ENCODE measurements at regions not wholly inside any gene's neighbourhood (a gene's known extent, or its start where the extent isn't known, plus 50 kb on each side); places are given as distances from the start of the nearest gene placed in this dataset.

GRCh38 chr20:17835240-17835933 lies 133.2 kb downstream of the SNX5 start:
- Histone ChIP-seq H4K5ac (ENCODE audit: low read depth, low read length) (peak overlapping the region; percentile 76), H2BK120ac (ENCODE audit: low read depth, low read length) (peak overlapping the region; percentile 96), H3K9me3 (ENCODE audit: control insufficient read depth, insufficient read depth, low read length) (no peaks in the 10 kb centered on the region; the same call in 1 of the 2 replicates), H2AK5ac (ENCODE audit: low read depth, low read length) (peak overlapping the region; percentile 98), H3K9me1 (ENCODE audit: insufficient read depth, low read length) (peaks cover 29% of the 10 kb centered on the region), H3K9ac (ENCODE audit: low read depth, low read length) (0 out of 2 replicates have a peak overlapping the region, but pooled peaks have one; percentile 1), H2AFZ (replicated peaks; ENCODE audit: low read length, poor library complexity) (peak overlapping the region; percentile 73), H4K20me1 (ENCODE audit: insufficient read depth, low read length) (no peaks in the 10 kb centered on the region), H3K79me1 (ENCODE audit: low read depth in 1 of 2, low read length in 2 of 2) (peaks cover 0 to 12% of the 10 kb centered on the region in 2 experiments; a peak in 1 of 4 replicates), H3K4me1 (ENCODE audit: control insufficient read depth, insufficient read depth, low read length) (peaks cover 25% of the 10 kb centered on the region), H3K56ac (ENCODE audit: extremely low read depth, insufficient read depth, low read length) (peak overlapping the region; percentile 44; the same call in 1 of the 2 replicates), H4K91ac (ENCODE audit: insufficient read depth, low read depth, low read length) (peak overlapping the region; percentile 97), H2BK20ac (ENCODE audit: low read depth, low read length) (peak overlapping the region; percentile 93), H3K23ac (ENCODE audit: low read depth, low read length) (peak overlapping the region; percentile 87; the same call in 1 of the 2 replicates), H3K36me3 (ENCODE audit: control insufficient read depth, insufficient read depth, low read length) (no peaks in the 10 kb centered on the region), H3K27me3 (ENCODE audit: control insufficient read depth, insufficient read depth, low read length) (no peaks in the 10 kb centered on the region), H3K4me3 (ENCODE audit: insufficient read depth, low read depth, low read length) (no peak overlapping the region), H3K27ac (ENCODE audit: insufficient read depth, low read length) (peak overlapping the region; percentile 88), H2BK5ac (ENCODE audit: low read depth, low read length, poor library complexity, severe bottlenecking) (peak overlapping the region; percentile 74), H3K18ac (ENCODE audit: low read depth, low read length) (peak overlapping the region; percentile 74), H3K4ac (ENCODE audit: low read depth, low read length) (peak overlapping the region; percentile 95), H3K4me2 (ENCODE audit: low read depth, low read length) (no peak overlapping the region), H4K8ac (ENCODE audit: low read depth in 2 of 2, low read length in 2 of 2) (peak overlapping the region; percentile 86 to 93), H2BK15ac (ENCODE audit: low read depth, low read length) (peak overlapping the region; percentile 89), H2AK9ac (replicated peaks; ENCODE audit: low read depth, low read length, poor library complexity) (peak overlapping the region; percentile 75), H3K14ac (replicated peaks; ENCODE audit: low read depth, low read length) (peak overlapping the region; percentile 91)
- DNase-seq: peak; percentile 86
- BruUV-seq (replicated peaks): no TSS peak
- dilution Hi-C loops (cut with HindIII; ENCODE audit: low sequenced_read_pairs, unreplicated experiment) (no loop called here), intact Hi-C loops (cut with micrococcal nuclease) (no loop called here), in situ Hi-C loops (cut with MboI; ENCODE audit: low sequenced_read_pairs) (no loop called here)
- CTCF ChIA-PET: interaction anchor here (0.6 kb wide), 1 partner anchor 30 kb away, joined by 5 read pairs; no protein-coding TSS in a partner anchor
- ATAC-seq (ENCODE audit: low read depth): peak; percentile 69
- TF ChIP-seq RAD21 (IDR thresholded peaks at IDR 0.05; ENCODE audit: low read length): no peak
- TF ChIP-seq, protein P1, sequence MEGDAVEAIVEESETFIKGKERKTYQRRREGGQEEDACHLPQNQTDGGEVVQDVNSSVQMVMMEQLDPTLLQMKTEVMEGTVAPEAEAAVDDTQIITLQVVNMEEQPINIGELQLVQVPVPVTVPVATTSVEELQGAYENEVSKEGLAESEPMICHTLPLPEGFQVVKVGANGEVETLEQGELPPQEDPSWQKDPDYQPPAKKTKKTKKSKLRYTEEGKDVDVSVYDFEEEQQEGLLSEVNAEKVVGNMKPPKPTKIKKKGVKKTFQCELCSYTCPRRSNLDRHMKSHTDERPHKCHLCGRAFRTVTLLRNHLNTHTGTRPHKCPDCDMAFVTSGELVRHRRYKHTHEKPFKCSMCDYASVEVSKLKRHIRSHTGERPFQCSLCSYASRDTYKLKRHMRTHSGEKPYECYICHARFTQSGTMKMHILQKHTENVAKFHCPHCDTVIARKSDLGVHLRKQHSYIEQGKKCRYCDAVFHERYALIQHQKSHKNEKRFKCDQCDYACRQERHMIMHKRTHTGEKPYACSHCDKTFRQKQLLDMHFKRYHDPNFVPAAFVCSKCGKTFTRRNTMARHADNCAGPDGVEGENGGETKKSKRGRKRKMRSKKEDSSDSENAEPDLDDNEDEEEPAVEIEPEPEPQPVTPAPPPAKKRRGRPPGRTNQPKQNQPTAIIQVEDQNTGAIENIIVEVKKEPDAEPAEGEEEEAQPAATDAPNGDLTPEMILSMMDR (conservative IDR thresholded peaks at IDR 0.05; ENCODE audit: low read depth, low read length): no peak
- peak; percentile 82 for TF ChIP-seq FOS (IDR thresholded peaks at IDR 0.05; ENCODE audit: low read depth, low read length)
- peak; percentile 71 for TF ChIP-seq NFE2L2 (IDR thresholded peaks at IDR 0.05; ENCODE audit: low read depth, low read length)
- TF ChIP-seq BHLHE40 (IDR thresholded peaks at IDR 0.05; ENCODE audit: low read depth, low read length): peak; percentile 45
- TF ChIP-seq RFX5 (IDR thresholded peaks at IDR 0.05; ENCODE audit: low read depth, low read length): no peak
- TF ChIP-seq MAZ (IDR thresholded peaks at IDR 0.05; ENCODE audit: borderline replicate concordance, low read depth, low read length): 0 out of 2 replicates have a peak, but pooled peaks have one; percentile 12
- no peak for TF ChIP-seq CHD1 (IDR thresholded peaks at IDR 0.05; ENCODE audit: low read depth, low read length)
- TF ChIP-seq CEBPB (IDR thresholded peaks at IDR 0.05; ENCODE audit: low read depth, low read length): no peak
- POLR2A ChIA-PET (ENCODE audit: unreplicated experiment): interaction anchor here (0.6 kb wide), 1 partner anchor 68 kb away, joined by 4 read pairs; no protein-coding TSS in a partner anchor
- 0% methylated on average over 2 of the region's 15 CpGs; no CpG with 5 or more reads in 1 of the 2 experiments for WGBS, 2 experiments (ENCODE audit: extremely low coverage in 2 of 2, insufficient read length in 1 of 2)

All from IMR-90 (cell line).